ENCODE measurements at regions not wholly inside any gene's neighbourhood (a gene's known extent, or its start where the extent isn't known, plus 50 kb on each side); places are given as distances from the start of the nearest gene placed in this dataset.

DNA sequence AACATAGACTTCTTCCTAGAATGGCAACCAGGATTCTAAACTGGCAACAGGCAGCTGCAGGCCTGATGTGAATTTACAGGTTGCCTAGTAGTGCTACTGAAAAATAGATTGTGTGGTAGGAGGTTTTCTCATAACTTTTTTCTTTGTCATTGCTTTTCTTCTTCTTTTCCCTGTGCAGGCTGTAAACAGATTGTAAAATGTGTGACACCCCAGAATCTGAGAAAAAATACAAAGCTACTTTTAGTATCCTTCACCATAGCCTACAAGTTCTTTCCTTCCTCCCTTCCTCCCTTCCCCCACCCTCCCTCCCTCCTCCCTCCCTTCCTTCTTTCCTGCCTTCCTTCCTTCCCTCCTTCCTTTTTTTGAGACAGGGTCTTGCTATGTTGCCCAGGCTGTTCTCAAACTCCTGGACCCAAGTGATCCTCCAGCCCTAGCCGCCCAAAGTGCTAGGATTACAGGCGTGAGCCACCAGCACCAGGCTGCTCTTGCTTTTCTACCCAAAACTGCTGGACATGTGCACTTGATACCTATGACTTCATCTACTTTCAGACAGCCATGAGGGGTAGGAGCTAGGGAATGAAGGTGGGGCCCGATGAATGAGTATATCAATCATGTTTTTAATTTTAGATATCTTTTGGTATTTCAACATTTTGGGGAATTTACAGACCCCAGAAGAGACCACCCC, 114.2 kb upstream of the EEA1 start:
- DNase-seq (ENCODE audit: low read depth in 2 of 2) = no peak

DNA sequence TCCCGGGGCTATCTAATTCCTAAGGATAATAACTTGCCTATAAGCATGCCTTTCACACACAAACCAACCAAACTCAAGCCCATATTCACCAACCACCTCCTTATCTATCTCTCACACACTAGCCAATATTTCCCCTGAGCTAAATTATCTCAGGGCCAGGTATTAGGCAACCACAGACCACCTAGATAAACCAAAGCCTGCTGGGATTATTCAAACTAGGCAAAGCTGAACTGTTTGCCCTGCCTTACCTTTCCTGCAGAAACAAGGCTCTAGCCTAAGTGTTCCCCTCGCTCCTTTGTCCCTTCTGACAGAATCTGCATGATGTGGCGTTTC, 114.7 kb upstream of the EEA1 start:
- DNase-seq (ENCODE audit: low read depth in 2 of 2) = no peak

DNA sequence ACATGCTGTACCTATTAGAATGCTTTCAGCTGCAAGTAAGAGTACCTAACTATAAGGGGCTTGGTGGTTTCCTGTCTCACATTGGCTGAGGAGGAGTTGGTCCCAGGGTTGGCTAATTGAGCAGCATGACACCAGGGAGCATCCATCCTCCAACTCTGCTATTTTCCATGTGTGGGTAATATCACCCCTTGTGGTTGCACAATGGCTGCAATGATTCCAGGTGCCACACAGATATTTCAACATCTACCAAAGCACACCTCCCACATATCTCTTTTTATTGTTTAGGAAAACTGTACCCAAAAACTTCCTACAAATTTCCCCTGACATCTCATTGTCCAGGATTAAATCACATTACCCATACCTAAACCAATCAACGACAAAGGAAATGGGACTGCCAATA, 118.0 kb upstream of the EEA1 start:
- DNase-seq (ENCODE audit: low read depth in 2 of 2) = no peak

DNA sequence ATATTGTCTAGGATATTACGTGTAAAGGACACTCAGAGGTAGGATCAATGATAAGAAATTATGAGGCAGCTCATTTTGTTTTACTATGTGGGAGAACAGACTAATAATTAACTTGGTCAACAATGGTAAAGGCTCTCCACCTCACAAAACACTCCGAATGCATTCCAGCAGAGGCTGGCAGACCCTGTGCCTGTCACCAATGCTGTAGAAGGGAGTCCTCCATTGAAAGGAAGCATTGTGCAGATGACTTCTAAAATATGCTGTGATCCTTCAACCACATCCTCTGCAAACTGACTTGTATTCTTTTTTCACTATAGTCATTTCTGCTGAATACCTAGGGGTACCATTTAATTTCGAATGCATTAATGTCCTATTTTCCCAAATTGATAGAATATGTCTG, 119.6 kb upstream of the EEA1 start:
- no peak for DNase-seq (ENCODE audit: low read depth in 2 of 2)

DNA sequence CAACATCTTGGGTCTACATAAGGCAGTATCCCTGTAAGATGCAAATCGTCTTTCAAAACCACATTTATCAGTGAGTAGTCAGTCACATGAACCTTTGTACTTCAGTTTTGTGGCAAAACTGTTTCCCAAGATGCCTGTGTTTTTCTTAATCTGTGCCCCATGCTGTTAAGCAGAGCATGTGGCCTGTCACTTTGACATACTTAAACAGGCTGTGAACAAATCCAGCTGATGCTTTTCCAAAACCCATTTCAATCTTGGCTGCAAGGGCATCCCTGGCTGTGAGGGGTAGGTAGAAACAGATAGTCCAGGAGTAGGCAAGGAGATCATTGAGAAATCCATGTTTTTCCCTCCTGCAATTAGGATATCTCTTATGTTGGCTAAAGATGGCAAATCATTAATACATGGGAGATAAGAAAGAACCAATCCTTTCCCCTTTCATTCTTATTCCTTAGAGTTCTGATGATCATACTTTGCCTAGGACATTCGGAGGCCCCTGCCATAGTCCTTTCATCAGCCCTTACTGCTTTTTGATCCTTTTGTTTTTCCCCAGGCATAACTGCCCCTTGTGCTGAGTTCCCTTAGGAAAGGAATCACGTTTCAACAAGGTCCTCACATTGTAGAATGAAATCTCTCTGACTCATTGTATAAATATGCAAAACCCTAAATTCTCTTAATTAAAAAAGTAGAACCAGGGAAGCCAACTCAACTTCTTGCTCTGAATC, 121.1 kb upstream of the EEA1 start:
- DNase-seq (ENCODE audit: low read depth in 2 of 2) = no peak

DNA sequence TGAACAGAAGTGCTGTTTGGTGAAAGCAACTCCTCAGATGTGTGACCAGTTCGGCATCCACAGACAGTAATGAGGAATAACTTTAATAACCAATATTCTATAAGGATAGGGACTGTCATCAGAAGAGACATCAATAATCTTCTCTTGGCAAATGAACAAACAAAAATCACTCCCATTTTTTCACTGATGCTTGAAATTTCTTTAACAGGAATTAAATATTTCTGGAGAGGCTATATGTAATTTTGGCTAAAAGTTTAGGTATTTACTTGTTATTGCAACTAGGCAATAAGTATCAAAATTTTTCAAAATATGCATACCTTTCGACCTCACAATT, 121.6 kb upstream of the EEA1 start:
- DNase-seq (ENCODE audit: low read depth in 2 of 2) = no peak

DNA sequence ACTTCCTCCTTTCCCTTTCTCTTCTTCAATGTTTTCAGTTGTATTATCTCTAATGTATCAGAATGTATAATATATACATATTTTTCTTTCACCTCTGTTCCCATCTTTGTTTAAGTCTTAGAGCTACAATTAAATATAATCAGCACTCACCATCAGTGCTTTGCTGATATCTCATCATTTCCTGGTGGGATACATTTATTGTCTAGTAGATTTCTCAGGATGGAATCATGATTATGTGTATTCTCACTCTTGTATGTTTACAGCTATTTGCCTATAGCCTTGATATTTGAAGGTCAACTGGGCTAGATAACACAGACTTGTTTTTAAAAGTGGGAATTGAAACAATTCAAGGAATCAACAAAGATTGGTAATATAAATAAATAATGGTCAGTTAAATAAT, 124.9 kb upstream of the EEA1 start:
- no peak for DNase-seq (ENCODE audit: low read depth in 2 of 2)

DNA sequence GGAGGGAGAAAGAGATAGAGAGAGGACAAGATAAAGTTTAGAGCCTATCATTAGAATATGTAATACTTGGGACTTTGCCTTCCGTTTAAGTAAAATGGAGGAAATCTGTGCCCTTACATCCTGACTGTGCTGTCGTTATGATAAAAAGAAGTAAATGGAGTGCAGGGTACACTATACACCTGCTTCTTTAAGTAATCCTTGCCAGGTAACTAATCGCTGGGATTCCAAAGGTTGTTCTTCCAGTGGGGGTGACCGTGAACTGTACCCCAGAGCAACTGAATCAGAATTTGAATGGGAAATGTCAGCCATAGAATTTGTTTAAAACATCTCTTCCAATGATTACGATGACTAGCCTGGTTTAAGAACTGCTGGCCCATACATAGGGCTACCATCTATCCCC, 126.1 kb upstream of the EEA1 start:
- DNase-seq (ENCODE audit: low read depth in 2 of 2) = no peak

DNA sequence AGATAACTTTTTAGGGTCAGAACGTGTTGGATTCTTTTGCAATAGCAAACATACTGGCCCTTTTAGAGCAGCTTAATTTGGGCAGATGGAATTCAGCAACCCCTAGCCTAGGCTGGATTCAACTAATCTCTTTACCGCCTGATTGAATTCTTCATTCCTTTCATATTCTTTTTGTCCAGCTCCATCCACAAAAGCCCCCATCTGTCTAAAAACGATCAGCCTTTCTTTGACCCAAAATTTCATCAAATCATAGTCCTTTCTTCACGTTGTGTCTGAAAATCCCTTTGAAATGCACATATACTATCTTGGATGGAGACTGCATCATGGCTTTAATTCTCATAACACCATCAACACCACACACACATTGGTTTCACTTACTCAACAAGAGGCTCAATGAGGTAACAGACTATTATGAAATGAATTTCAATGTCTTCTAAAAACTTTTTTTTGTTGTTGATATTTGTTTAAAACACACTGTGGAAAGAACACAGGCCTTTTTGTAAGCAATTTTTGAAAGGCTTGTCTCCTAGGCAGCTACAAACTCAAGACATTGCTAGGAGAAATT, 128.0 kb upstream of the EEA1 start:
- DNase-seq (ENCODE audit: low read depth in 2 of 2) = no peak

DNA sequence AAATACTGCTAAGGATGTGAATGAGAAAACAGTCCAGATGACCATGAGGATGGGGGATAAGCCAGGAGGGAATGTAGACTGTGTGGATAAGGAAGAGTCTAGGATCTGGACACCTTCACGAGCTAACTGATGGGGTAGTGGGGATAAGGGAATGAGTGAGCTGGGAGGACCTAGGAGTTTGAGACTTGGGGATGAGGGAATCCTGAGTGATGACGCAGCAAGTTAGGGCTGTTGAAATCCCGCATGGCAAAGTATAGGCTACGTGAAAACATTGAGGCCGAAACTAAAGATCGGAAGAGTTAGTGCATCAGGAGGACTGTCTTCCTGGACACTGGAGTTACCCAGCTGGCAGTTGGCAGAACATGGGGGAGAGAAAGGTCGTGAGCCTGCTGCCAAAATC, 129.2 kb upstream of the EEA1 start:
- DNase-seq (ENCODE audit: low read depth in 2 of 2) = no peak

DNA sequence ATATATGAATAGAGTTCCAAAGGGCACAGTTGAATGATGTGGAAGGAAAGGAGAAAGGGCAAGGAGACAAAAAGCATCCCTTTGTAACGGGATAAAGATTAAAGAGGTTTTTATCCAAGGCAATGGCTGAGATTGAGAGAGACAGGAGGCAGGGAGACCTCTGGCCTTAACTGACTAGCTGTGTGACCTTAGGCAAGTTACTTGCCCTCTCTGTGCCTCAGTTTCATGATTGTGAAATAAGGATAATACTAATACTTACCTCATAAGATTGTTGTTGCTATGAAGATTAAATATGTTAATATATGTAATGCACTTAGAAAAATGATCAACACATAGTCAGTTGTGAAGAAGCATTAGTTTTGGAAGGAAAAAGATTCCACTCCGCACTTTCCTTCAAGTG, 130.2 kb upstream of the EEA1 start:
- DNase-seq (ENCODE audit: low read depth in 2 of 2) = no peak

DNA sequence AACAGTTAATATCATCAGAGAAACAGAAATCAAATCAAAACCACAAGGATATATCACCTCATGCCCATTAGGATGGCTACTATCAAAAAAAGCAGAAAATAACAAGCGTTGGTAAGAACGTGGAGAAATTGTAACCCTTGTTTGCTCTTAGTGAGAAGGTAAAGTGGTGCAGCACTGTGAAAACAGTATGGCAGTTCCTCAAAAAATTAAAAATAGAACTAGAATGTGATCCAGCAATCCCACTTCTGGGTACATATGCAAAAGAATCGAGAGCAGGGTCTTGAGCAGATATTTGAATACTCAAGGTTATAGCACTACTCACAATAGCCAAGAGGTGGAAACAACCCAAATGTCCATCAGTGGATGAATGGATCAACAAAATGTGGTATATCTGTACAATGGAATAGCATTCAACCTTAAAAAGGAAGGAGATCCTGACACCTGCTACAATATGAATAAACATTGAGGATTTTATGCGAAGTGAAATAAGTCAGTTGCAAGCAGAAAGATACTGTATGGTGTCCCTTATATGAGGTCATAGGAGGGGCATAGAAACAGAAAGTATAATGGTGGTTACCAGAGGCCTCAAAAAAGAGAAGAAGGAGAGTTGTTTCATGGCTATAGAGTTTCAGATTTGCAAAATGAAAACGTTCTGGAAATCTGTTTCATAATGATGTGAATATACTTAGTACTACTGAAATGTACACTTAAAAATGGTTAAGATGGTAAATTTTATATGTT, 131.0 kb upstream of the EEA1 start:
- no peak for DNase-seq (ENCODE audit: low read depth in 2 of 2)

DNA sequence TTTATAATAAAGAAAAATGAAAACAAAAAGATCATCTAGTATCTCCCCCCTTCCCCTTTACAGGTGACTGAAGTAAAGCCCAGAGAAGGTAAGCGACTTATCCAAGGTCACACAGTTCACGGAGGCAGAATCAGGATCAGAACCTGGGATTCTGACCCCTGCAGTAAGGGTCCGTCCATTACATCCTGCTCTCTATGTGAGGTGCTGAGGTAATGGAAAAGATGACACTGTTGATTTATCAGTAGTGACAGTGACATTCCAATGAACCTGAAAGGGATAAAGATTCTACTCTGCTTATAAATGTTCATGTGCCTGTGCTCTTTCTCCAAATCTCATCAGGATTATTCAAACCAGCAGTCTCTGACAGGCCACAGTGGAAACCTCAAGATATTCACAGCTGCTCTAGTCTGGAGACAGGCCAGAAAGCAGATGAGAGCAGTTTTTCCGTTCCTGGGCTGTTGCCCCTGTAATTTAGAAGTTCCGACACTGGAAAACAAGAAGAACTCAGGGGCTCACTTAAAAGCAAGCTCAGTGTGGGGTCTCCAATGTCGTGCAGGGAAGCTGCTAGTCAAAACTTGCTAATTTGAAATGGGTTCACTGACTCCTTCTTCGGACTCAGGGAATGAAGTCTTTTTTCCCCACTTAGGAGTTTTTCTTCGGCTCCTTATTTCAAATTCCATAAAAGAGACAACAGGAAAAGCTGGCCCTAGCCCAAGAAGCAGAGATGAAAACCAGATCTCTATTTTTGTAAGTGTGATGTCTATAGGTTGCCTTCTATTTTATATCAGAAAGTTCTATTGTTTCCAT, 131.8 kb upstream of the EEA1 start:
- DNase-seq (ENCODE audit: low read depth in 2 of 2) = no peak

DNA sequence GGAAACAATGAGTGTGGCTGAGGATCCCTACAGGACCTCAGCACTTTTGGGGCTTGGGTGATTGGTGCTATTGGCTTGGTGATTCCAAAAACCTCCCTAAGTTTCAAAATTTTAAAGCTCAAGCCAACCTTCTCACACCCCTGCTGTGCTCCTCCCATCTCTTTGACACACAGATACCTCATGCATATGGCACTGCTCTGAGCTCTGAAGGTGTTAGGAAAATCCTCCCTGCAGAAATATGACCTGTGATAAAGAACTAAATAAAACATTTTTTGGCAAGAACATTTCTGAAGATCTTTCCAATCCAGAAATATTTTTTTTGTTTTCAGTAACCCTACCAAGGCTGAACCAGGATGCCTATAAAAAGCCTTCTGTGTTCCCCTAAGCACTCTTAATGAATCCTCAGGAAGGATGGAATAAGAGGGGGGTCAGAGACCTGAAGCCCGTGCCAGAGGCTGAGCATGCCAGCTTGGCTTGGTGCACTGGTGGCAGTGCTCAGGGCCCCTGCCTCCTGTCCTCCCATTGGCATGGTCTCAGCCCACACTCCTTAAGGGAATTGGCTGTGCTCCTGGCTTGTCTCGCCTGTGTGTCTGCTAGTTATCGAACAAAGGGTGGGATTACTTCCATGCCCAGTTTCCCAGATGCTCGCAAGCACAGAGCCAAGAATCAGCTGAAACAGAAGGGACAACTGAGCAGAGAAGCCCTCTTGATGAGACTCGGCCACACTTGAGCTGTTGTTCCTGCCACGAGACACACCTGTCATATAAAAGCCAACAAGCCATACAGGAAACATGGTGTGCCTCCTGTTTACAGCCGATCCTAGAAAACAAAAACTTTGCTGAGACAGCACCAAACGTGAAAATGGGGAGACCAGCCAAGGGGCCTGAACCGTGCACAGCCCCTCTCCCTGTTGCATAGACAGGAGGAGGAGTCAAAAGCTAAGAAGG, 132.7 kb upstream of the EEA1 start:
- DNase-seq (ENCODE audit: low read depth in 2 of 2) = no peak

DNA sequence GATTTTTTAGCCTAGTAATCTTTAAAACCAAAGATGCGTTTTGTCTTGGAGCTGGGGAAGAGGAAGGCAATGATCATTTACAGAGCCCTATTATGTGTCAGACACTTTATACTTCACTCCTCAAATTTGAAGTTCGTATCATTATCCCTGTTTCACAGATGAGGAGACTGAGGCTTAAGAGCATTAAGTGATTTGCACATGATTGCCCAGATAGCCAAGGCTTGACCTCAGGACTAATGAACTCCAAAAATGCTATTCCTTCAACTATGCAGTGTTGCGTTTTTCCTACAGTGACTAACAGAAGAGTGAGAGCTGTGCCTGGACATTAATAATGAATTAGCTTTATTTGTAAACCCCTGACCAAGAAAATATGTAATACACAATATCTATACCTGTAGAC, 136.8 kb upstream of the EEA1 start:
- DNase-seq (ENCODE audit: low read depth in 2 of 2) = no peak

DNA sequence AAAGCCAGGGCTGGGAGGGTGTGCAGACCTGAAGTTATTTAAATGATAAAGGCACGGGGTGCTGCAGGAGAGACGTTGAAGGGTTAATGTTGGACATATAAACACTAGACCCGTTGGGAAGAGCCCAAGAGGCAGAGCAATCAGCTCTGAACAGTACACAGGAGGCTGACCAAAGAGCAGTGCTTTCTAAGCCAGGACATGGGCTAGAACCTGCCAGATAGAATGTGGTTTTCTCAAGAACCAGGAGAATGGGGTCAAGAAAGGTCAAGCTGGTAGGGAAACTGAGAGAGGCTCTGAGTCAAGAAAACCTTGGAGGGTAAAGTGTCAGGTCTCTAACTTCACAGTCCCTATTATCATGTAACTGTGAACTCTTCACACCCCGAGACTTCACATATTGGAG, 143.2 kb upstream of the EEA1 start:
- no peak for DNase-seq (ENCODE audit: low read depth in 2 of 2)

DNA sequence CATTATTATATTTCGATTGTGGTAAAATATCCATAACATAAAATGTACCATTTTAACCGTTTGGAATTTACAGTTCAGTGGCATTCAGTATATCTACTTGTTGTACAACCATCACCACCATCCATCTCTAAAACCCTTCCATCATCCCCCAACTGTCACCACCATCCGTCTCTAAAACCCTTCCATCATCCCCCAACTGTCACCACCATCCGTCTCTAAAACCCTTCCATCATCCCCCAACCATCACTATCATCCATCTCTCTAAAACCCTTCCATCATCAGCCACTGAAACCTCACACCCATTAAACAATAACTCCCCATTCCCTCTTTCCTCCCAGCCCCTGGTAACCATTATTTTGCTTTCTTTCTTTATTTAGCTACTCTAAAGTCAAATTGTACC, 144.2 kb upstream of the EEA1 start:
- no peak for DNase-seq (ENCODE audit: low read depth in 2 of 2)

DNA sequence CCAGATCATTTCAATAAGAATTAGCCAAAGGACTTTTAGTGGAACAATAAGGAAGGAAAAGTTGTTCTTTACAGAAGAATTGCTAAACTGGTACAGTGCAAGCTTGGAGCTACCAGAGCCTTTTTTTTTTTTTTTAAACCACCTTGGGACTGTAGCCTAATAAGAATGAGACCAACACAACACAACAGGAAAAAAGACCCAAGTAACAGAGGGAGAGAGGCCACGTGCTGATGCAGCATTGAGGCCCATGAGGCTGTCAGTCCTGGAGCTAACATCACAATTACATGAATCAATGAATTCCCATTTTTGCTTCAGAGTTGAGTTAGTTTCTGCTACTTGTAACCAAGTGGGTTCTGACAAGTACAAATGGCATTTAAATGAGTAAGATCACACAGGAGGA, 149.0 kb upstream of the EEA1 start:
- no peak for DNase-seq (ENCODE audit: low read depth in 2 of 2)

DNA sequence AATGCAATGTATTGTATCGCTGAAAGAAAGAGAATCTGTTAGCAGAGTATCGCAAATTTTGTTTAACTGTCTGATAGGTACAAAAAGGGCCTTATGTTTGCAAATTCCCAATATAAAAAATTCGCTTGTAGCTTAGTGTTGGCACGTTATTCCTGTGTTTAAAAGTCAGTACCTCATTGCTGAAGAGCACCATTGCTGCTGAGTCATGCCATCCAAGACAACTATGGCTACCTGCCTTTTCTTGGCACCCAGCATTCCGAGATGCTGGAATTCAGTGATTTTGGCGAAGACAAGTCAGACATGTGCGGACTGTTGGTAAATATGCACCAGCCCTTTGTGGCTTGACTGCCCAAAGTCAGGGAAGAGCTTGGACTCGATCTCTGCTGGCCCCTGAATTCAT, 149.5 kb upstream of the EEA1 start:
- DNase-seq (ENCODE audit: low read depth in 2 of 2) = no peak

DNA sequence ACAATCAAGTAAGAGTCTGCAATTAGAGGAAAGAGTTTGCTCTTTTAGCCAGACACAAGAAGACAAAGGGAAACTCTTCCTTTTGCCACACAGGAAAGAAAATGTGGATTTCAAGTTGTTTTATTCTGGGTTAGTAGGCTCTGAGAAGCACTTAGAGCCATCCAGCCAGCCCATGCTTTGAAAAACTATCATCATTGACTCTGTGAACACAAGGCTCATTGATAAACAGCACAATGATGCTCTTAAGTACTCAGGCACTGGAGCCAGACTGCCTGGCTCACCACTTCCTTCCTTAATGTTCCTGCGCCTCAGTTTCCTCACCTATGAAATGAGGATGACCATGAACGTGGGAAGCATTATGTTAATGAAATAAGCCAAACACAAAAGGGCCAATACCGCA, 150.2 kb upstream of the EEA1 start:
- no peak for DNase-seq (ENCODE audit: low read depth in 2 of 2)

DNA sequence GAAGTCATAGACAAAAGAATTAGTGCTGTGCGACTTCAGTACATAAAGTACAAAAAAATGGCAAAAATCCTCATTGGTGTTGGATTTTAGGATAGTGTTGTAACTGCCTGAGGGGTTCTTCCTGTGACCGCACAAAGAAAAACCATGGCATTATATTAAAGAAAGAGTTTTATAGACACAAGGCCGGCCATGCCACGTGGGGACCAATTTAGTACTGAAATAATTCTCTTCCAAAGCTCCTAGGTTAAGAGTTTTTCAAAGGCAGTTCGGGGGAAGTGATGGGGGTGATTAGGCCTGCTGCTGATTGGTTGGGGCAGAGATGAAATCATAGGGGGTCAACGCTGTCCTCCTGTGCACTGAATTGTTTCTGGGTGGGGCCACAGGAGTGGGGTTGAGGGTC, 150.9 kb upstream of the EEA1 start:
- no peak for DNase-seq (ENCODE audit: low read depth in 2 of 2)

Measured in stimulated activated CD4-positive, alpha-beta T cell treated with anti-CD3 and anti-CD28 coated beads, Interleukin-12 subunit alpha, Interleukin-12 subunit beta, amount 100 ng/mL, for 24 hours (primary cell).